SKM-1 (cell line): ENCODE measurements at regions not wholly inside any gene's neighbourhood (a gene's known extent, or its start where the extent isn't known, plus 50 kb on each side); places are given as distances from the start of the nearest gene placed in this dataset.

Experiments used
- DNase-seq: peaks from one replicate; lab custom pipeline; 2025; ENCODE audit not compliant: unreplicated experiment; lab: John Stamatoyannopoulos, UW

DNA sequence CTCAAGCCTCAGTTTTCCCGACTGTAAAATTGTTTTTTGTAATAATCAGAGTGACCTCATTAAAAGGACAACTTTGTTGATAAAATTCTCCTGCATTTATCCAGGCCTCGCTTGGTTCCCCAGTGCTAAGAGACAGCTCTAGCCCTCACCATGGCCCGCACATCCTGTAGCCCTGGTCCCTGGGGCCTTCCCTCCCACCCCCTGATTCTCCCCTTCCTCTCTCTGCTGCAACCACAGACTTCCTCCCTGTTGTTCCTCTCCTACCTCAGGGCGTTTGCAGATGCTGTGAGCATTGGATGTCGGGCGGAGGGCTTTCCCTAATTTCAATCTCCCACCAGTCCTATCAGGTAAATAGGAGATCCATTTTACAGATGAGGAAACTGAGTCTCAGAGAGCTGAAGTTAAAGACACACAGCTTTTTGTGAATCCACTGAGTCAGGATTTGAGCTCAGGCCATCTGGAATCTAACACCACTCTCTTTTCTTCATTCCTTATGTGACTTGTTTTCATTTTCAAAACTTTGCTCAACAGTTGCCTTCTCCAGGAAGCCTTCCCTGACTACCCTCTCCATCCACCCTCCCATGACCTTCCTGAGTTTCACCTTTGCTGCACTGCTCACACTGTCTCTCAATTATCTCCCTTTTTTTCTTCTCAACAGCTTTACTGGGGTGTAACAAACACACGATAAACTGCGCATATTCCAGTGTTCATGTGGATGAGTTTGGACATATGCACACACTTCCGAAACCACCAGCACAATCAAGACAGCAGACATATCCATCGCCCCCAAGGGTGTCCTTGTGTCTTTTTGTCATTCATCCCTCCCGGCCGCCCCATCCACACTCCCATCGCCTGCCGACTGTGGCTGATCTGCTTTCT lies 107.1 kb downstream of the CEBPB start:
- DNase-seq: peak; percentile 57

DNA sequence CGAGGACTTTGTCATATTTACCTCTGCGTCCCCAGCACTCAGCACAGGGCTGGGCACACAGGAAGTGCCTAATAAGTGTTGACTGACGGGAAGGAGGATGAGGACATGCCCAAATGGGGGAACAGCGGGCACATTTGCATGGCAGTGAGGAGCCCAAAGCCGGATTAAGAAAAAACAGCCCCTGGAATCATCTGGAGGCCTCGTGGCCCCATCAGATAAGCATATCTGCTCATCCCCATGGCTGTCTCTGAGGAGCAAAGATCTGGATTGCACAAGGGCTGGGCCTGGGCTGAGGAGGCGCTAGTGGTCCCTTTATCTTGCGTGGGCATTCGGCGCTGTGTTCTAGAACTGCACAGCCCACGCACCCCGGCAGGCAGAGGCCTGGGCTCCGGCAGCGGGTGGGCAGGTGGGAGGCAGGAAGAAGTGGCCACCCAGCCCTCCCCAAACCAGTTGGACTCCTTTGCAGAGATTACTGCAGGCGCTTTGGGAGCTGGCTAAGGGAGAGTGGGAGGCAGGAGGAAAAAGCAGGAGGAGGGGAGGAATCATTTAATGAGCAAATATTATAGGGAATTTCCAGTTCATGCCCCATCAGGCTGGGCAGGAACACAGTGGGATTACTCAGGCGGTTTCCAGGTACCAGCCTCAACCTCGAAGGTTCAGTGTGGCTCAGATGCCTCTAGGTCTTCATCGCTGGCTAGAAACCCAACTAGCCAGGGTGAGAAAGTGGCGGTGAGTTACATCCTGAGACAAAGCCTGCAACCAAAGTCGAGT lies 108.1 kb downstream of the CEBPB start:
- DNase-seq: no peak

DNA sequence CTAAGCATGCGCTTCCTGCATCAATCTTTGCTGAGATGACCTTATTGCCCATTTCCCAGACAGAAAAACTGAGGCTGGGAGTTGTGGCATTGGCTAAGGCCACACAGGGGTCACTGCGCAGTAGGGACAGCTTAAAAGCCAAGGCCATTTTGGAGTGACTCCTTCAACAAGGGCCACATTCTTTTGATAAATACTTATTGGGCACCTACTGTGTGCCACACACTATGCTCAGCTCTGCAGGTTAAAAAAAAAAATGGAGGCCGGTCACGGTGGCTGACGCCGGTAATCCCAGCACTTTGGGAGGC lies 108.6 kb downstream of the CEBPB start:
- no peak for DNase-seq

DNA sequence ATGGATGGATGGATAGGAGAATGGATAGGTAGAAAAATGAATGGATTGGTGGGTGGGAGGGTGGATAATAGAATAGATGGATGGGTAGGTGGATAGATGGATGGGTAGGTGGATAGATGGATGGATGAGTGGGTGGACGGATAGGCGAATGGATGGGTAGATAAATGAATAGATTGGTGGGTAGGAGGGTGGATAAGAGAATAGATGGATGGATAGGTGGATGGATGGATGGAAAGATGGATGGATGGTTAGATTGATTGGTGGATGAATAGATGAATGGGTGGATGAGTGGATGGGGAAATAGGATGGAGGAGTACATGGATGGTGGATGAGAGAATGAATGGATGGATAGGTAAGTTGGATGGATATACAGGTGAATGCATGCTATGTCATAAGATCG lies 110.5 kb downstream of the CEBPB start:
- no peak for DNase-seq

DNA sequence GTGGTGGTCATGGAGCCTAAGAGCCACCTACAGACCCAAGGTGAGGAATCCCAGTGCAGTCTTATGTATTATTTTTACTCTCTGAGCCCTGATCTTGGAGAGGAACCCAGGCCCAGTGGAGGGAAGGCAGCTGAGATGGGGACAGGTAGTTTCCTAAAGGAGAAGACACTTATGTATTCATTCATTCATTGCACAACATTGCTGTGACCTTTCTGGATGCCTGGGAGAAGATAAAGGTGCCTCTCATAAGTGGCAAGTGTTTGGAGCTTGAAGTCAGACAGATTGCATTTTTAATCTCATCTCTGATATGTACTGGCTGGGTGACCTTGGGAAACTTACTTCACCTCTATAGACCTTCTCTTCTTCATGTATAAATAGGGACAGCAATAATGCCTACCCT lies 111.1 kb downstream of the CEBPB start:
- no peak for DNase-seq

DNA sequence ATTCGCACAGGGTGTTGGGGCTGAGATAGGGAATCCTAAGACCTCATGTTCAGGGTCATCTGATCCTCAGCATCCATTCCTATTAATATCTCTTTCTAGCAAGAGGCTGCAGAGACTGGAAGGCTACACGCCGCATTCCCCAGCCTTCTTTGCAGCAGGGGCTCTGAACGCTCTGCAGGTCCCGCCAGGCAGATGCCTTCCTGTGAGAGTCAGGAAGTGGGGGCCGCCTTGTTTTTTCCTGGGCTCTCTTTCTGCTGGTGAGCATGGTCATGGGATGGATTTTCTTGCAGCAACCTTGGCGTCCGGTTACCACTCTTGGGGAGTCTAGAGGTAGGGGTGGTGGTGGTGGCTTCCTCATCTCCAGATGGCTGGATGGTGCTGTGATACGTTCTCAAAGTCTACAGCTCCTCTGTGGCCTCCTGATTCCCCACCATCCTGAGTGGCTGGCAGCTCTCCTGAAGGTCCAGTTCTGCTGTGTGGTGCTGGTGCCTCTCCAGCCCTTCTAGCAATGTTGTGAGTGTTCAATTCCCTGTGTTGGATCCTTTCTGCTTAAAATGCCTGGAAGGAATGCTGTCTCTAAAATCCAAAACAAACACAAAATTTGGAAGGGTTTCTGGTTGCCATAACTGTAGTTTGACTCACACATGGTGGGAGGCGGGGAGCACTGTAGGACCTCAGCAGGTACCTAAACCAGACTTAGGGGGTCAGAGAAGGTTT lies 111.9 kb downstream of the CEBPB start:
- DNase-seq: no peak

DNA sequence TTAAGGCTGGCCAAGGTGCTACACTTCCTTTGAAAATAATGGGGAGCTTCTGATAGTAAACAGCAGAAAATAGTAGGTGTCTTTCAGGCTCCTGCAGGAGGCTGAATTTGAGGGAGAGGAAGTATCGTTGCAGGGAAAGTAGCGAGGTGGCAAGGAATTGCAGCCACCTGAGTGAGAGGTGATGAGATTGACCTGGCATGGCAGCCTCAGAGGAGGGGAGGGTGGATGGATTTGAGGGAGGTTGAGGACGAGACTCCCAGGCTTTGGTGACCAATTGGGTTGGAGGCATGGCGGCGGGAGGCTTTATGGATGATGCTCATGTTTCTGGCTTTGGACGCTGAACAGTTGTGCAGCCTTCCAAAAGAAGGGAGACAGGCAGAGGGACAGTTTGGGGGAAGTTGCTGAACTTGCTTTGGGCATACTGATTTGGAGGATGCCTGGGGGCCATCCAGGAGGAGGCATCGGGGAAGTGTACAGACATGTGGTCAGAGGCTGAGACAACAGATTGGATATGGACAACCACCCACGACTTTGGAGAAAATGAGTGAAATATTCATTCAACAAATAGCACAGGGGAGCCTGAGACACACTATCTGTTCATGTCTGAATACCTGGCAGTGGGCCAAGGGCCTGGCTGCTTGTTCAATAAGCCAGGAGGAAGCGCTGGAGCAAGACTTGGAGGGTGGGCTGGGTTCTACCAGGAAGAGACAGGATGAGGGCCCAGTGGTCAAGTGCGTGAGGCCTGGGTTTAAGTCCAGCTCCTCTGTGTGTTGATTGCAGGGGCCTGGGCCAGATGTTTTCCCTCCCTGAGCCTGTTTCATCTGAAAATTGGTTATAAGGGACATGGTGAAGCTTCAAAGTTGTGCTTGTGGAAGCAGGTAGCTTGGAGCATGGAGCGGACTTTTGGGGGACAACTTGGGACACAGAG lies 113.2 kb downstream of the CEBPB start:
- DNase-seq: no peak

DNA sequence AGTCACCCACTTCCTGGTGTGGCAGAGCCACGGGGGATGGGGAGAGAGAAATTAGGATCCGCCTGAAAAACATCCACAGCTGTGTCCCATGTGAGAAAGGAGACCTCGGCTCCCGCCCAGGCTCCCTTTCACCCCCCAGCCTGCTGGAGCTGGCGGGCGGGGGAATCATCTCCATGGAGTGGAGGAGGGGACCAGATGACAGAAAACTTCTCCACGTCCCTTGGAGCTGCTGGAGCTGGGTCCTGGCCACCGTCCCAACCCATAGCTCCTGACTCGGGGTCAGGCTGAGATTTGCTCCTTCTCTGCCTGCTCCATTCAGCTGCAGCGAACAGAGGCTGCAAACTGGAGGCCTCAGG lies 113.8 kb downstream of the CEBPB start:
- DNase-seq: no peak

DNA sequence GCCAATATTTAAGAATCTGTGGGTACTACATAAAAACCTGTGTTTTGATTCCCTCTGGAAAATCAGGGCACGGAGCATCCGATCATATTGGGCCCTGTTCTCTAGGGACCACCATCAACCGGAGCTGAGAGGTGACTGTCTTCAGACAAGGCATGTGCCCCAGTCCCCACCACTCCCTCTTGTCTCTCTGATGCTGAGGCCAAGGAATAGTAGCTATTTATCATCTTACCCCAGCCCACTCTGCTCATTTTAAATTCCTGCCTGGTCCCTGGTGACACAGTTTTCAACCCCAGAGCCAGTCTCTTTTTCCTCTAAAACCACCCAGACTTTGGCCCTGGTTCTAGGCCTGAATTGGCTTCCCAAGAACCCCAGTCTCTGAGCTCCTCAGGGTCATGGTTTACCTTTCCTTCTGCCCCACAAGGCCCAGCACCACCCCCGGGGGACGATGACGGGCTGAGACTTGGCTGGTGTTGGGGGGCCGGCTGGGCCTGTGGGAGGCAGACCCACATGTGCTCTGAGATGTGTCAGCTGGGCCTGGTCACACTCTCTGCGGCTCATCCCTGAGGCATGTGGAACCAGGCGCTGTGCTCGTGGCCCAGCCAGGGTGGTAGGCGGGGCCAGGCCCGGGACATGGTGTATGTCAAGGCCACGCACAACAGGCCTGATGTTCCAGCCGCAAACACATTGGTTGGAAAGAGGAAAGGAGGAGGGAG lies 114.4 kb downstream of the CEBPB start:
- no peak for DNase-seq

DNA sequence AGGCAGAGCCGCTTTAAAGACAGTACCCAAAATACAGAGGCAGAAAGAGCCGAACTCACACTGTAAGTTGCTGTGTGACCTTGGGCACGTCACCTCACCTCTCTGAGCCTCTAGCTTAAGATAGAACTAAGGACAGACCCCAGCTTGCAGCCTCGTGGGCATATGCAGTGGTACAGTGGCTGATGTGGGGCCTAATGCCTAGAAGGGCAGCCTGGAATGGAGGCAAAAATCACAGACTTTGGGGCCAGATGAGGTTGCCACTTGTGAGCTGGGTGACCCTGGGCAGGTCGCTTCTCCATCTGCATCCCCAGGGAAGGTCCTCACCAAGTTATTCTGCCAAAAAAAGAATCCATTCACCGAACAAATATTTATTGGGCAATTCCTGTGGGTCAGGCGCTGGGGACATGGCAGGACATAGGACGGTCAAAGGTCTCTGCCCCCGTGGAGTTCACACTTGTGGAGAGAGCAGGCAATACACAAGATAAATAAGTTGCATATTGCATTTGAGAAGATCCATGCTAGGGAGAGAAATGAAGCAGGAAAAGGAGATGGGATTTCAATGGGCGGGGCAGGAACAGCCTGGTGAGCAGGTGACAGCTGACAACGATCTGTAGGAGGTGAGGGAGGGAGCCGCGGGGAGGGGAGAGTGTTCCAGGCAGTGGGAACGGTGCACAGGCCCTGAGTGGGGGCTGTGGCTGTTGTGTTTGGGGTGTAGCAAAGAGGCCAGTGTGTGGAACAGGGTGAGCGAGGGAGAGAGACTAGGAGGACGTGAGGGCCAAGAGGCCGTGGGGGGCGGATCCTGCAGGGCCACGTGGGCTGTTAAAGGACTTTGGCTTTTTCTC lies 115.2 kb downstream of the CEBPB start:
- DNase-seq: no peak

DNA sequence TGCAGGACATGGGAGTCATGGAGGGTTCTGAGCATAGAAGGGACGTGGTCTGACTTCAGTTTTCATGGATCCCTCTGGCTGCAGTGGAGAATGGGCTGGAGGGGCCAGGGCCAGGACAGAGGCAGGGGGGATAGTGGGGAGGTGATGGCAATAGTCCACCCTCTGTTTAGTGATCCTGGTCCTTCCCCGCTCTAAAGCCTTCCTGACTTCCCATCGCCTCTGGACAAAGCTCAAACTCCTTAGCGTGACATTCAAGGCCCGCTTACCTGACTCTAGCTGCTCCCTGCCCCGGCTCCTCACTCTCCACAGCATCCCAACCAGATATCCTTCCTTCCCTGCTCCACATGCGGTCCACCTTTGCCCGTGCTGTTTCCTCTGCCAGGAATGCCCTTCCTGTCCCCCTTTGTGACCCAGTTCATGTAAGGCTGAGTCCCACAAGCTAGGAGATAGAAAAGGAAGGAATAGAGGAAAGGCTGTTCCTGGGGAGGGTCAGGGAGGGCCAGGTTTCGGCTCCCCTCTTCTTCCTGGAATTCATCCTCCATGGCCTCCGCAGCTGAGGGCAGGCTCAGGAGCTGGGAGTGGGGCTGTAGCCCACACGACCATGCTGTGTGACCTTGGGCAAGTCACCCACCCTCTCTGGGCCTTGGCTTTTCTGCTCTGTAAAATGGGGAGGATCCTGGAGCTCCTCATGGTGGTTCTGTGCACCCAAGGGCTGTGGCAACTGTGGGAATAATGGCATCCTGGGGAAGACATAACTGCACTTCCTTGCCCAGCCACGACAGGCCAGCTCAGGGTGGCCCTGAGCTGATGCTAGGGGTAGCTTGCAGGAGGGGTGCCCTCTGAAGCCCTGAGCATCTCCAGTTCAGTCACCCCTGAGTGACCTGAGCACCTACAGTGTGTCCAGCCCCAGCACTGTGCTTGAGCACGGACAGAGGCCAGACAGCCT lies 116.1 kb downstream of the CEBPB start:
- DNase-seq: no peak

DNA sequence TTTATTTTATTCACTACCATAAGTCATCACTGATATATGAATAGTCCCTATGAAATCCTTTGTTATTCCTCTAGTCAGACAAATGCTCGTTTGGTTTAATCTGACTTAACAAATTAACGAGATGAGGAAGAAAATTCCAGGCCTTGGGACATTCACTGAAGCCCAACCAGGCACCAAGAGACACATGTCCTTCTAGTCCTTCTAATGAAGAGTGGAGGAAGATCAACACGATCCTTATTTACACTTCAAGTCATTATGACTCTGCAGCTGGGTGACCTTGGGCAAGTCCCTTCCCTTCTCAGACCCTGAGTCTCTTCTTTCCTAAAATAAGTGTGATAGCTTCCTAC lies 117.5 kb downstream of the CEBPB start:
- no peak for DNase-seq

DNA sequence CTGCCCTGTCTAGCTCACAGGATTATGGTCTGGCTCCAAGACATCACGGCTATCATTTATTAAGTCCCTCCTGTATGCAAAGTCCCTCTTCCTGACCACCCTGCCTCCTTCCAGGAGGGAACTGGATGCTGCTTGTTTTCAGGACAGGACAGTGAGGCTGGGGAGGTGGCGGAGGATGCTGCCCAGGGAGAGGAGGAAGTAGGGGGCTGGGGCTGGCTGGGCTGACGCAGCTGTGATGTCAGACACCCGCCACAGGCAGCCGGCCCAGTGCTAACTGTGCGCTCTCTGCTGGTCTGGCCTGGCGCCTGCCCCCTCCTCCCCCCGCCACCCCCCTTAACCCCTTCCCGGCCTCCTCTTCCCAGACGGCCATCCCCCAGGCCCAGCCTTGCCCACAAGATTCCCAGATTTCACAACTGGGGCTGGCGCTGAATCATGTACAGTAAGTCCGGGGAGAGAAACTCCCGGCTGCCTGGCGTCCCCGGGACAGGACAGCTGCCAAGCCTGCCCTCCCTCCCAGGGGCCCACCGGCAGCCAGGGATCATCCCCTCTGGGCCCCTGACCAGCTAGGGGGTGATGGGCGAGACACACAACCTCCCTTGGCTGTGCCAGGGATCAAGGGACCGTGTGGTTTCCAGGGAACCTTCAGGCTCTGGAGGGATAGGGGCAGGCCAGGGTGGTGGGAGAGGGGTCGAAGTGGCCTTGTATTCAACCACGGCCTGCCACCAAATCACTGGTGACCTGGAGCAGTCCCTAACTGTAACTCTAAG lies 118.1 kb downstream of the CEBPB start:
- no peak for DNase-seq

DNA sequence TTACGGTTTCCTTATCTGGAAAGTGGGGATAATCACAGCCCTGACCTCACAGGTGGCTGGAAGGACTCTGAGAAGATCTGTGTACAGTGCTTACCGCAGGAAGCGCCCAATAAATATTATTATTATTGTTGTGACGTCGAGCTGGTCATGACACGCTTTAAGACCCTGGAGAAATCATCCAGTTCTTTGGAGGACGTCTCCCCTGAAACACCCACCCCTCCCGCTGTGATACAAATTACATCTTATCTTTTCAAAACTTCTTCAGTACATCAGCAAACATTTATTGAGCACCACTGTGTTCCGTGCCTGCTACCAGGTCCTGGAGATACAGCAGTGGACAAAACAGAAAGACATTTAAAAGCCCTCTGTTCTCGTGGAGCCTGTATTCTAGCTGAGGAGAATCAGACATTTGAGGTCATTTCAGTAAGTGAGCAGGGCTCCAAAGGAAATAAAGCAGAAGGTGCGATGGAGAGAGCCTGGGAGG lies 118.7 kb downstream of the CEBPB start:
- no peak for DNase-seq

DNA sequence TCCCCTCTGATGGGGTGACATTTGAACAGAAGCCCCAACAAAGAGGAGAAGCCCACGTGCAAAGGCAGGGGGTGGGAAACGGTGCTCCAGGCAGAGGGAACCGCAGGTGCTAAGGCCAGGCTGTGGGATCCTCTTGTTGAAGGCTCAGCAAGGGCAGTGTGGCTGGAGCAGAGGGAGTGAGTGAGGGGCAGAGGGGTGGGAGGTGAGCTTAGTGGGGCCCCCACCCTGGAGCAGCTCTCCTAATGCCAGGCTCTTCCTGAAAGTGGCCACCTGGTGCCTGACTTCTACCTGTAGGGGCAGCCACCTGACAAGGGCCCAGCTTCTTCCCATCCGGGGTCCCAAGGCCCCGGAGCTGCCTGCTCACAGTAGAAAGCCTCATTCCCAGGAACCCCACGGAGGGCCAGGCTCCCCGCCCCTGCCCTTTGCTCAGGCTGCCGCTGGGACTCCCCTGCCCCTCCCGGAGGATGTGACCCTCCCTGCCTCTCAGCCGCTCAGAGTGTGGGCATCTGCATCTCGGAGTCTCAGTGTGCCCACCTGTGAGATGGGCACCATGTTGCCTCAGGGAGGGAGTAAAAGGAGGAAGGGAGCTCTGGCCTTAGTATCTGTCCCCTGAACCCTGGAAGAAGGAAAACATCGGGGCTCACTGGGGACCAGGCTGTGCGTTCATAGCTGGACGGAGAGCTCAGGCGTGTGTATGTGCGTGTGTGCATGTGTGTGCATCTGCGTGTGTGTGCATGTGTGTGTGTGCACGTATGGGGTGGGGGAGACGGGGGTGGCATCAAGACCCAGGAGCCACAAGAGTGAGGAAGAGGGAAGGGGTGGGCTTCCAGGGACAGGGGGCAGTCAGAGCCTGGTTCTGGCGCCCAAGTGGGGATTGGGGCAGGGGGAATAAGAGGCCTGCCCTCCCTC lies 119.4 kb downstream of the CEBPB start:
- no peak for DNase-seq

DNA sequence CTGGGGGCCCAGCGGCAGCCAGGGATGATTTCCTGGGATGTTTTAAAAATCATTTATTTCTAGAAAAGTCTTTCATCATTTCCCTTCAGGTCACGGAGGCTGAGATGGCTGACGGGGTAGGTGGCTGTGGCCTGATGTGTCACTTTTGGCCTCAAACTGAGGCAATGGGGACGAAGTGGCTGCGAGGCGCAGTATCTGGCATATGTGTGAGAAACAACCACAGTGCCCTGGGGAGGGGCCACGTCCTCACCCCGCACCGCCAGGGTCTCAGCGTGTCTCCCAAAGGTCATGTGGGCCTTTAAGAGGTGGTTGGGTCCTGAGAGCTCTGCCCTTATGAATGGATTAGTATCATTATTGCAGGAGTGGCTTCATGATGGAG lies 120.0 kb downstream of the CEBPB start:
- DNase-seq: no peak
